Mesendoderm (in vitro differentiated cells): ENCODE measurements at regions not wholly inside any gene's neighbourhood (a gene's known extent, or its start where the extent isn't known, plus 50 kb on each side); places are given as distances from the start of the nearest gene placed in this dataset.

ENCODE experiments used
- DNase-seq: peaks from one replicate; pipeline ENCODE4 v3.0.0; 2013
- H2AK5ac ChIP-seq: 2 replicates; pipeline ENCODE4 v1.6.1; 2013; ENCODE audit warnings: low read length, inconsistent platforms
- H2BK120ac ChIP-seq: 2 replicates; pipeline ENCODE4 v1.6.1; 2013; ENCODE audit warnings: low read depth, mild to moderate bottlenecking, low read length, moderate library complexity, mixed read lengths
- H2BK15ac ChIP-seq: replicated peaks from 2 replicates; pipeline ENCODE4 v1.6.1; 2013; ENCODE audit warnings: low read depth, mild to moderate bottlenecking, moderate library complexity
- H2BK5ac ChIP-seq: 2 replicates; pipeline ENCODE4 v1.6.1; 2013; ENCODE audit warnings: low read length, inconsistent platforms
- H3K18ac ChIP-seq: 2 replicates; pipeline ENCODE4 v1.6.1; 2013; ENCODE audit warnings: mild to moderate bottlenecking, low read length, mixed read lengths
- H3K23ac ChIP-seq: one replicate; pipeline ENCODE4 v1.6.1; 2013; ENCODE audit warnings: low read length
- H3K27ac ChIP-seq: 2 replicates; pipeline ENCODE4 v1.5.1; 2013; ENCODE audit warnings: low read depth, mild to moderate bottlenecking, inconsistent platforms, low read length, moderate library complexity
- H3K27me3 ChIP-seq: 2 replicates; pipeline ENCODE4 v1.6.1; 2013; ENCODE audit warnings: low read length, control low read depth, mild to moderate bottlenecking, inconsistent platforms; ENCODE audit not compliant: insufficient read depth, poor library complexity
- H3K36me3 ChIP-seq: 2 replicates; pipeline ENCODE4 v1.6.1; 2013; ENCODE audit warnings: low read length, inconsistent platforms; ENCODE audit not compliant: control insufficient read depth, insufficient read depth
- H3K4ac ChIP-seq: one replicate; pipeline ENCODE4 v1.6.1; 2013; ENCODE audit warnings: low read depth, mild to moderate bottlenecking, low read length, moderate library complexity
- H3K4me1 ChIP-seq: 2 replicates; pipeline ENCODE4 v1.6.1; 2013; ENCODE audit warnings: low read depth, low read length, inconsistent platforms; ENCODE audit not compliant: control insufficient read depth
- H3K4me2 ChIP-seq: 2 replicates; pipeline ENCODE4 v1.6.1; 2013; ENCODE audit warnings: low read length
- H3K4me3 ChIP-seq: 2 replicates; pipeline ENCODE4 v1.5.1; 2013; ENCODE audit warnings: mild to moderate bottlenecking, low read length
- H3K56ac ChIP-seq: one replicate; pipeline ENCODE4 v1.6.1; 2013; ENCODE audit warnings: low read length
- H3K79me1 ChIP-seq: 2 replicates; pipeline ENCODE4 v1.6.1; 2013; ENCODE audit warnings: low read length, inconsistent platforms
- H3K79me2 ChIP-seq: 2 replicates; pipeline ENCODE4 v1.6.1; 2013; ENCODE audit warnings: mild to moderate bottlenecking, low read length; ENCODE audit not compliant: control insufficient read depth, insufficient read depth
- H3K9ac ChIP-seq: 2 replicates; pipeline ENCODE4 v1.6.1; 2013; ENCODE audit warnings: low read length, inconsistent platforms
- H4K5ac ChIP-seq: one replicate; pipeline ENCODE4 v1.6.1; 2013; ENCODE audit warnings: low read length
- H4K8ac ChIP-seq: one replicate; pipeline ENCODE4 v1.6.1; 2013; ENCODE audit warnings: low read depth, mild to moderate bottlenecking, control low read depth, low read length, moderate library complexity
- WGBS: extraction: QIAGEN DNeasy Blood & Tissue Kit; methylation state at CpG from one replicate; pipeline ENCODE4 v1.1.7; 2013; ENCODE audit warnings: low lambda C conversion rate, missing lambda C conversion rate; ENCODE audit not compliant: insufficient coverage; ENCODE audit errors: extremely low coverage; 5-methylcytosine and 5-hydroxymethylcytosine counted together

DNA sequence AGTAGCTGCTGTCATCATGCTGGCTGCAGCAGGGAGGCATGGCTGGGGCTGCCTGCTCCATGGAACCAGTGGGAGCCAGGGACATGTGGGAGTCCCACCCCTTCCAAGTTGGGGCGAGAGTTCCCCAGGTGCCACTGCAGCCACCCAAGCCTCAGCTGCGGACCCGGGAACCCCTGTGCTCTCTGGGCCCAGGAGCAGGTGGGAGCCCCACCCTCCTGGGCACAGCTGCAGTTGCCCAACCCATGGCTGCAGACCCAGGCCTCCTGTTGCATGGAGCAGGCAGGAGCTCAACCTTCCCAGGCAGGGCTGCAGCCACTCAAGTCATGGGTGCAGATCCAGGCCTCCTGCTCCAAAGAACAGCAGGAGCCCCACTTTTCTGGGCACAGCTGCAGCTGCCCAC, 274.2 kb upstream of the KCNJ16 start:
- no CpG with 5 or more reads among the region's 3 CpGs for WGBS
- H3K56ac ChIP-seq: no peak overlapping the region
- no peak overlapping the region for H3K4ac ChIP-seq
- no peaks in the 10 kb centered on the region for H3K27me3 ChIP-seq
- no peak overlapping the region for H3K27ac ChIP-seq
- no peaks in the 10 kb centered on the region for H3K36me3 ChIP-seq
- no peaks in the 10 kb centered on the region for H3K4me1 ChIP-seq
- H3K18ac ChIP-seq: no peak overlapping the region
- H2AK5ac ChIP-seq: no peak overlapping the region
- H3K79me2 ChIP-seq: no peaks in the 10 kb centered on the region
- H2BK5ac ChIP-seq: no peak overlapping the region
- no peak overlapping the region for H3K9ac ChIP-seq
- no peak overlapping the region for H2BK15ac ChIP-seq
- DNase-seq: no peak
- H4K8ac ChIP-seq: no peak overlapping the region
- H4K5ac ChIP-seq: no peak overlapping the region
- H3K79me1 ChIP-seq: no peaks in the 10 kb centered on the region
- no peak overlapping the region for H3K4me2 ChIP-seq
- H3K23ac ChIP-seq: no peak overlapping the region
- no peak overlapping the region for H2BK120ac ChIP-seq
- H3K4me3 ChIP-seq: no peak overlapping the region

- H3K27me3 ChIP-seq: no peaks in the 10 kb centered on the region
- H3K4me3 ChIP-seq: no peak overlapping the region
- H3K18ac ChIP-seq: no peak overlapping the region
- H2BK120ac ChIP-seq: no peak overlapping the region
- H3K79me2 ChIP-seq: no peaks in the 10 kb centered on the region
- no peak overlapping the region for H2AK5ac ChIP-seq
- no peak overlapping the region for H3K4me2 ChIP-seq
- WGBS: no CpG with 5 or more reads among the region's 3 CpGs
- no peaks in the 10 kb centered on the region for H3K4me1 ChIP-seq
- no peak overlapping the region for H3K9ac ChIP-seq
- no peak overlapping the region for H3K4ac ChIP-seq
- no peak for DNase-seq
- no peaks in the 10 kb centered on the region for H3K79me1 ChIP-seq
- no peak overlapping the region for H3K27ac ChIP-seq
- no peak overlapping the region for H3K56ac ChIP-seq
- H2BK5ac ChIP-seq: no peak overlapping the region
- H4K8ac ChIP-seq: no peak overlapping the region
- no peak overlapping the region for H3K23ac ChIP-seq
- no peak overlapping the region for H4K5ac ChIP-seq
- no peaks in the 10 kb centered on the region for H3K36me3 ChIP-seq
- H2BK15ac ChIP-seq: no peak overlapping the region
Measured at GRCh38 chr17:69801368-69801767, 273.7 kb upstream of the KCNJ16 start.

- Histone ChIP-seq H2BK5ac (no peak overlapping the region), H3K4me2 (no peak overlapping the region), H2BK15ac (no peak overlapping the region), H3K56ac (no peak overlapping the region), H3K4me3 (no peak overlapping the region), H3K23ac (no peak overlapping the region), H2BK120ac (no peak overlapping the region), H3K27me3 (no peaks in the 10 kb centered on the region), H2AK5ac (no peak overlapping the region), H3K18ac (no peak overlapping the region), H3K79me1 (no peaks in the 10 kb centered on the region), H3K27ac (no peak overlapping the region), H3K4me1 (no peaks in the 10 kb centered on the region), H3K9ac (no peak overlapping the region), H3K36me3 (no peaks in the 10 kb centered on the region), H4K8ac (no peak overlapping the region), H3K79me2 (no peaks in the 10 kb centered on the region), H3K4ac (no peak overlapping the region), H4K5ac (no peak overlapping the region)
- WGBS: no CpG with 5 or more reads among the region's 5 CpGs
- DNase-seq: peak; percentile 55
Measured at GRCh38 chr17:69802045-69802740, 272.8 kb upstream of the KCNJ16 start.

GRCh38 chr17:69809331-69809730, 265.7 kb upstream of the KCNJ16 start:
- no peak overlapping the region for H3K23ac ChIP-seq
- no peaks in the 10 kb centered on the region for H3K27me3 ChIP-seq
- no peak for DNase-seq
- H3K4me1 ChIP-seq: no peaks in the 10 kb centered on the region
- H3K79me2 ChIP-seq: no peaks in the 10 kb centered on the region
- no peak overlapping the region for H4K8ac ChIP-seq
- no peak overlapping the region for H3K18ac ChIP-seq
- no peak overlapping the region for H3K4me2 ChIP-seq
- whole genome bisulfite sequencing: no CpG with 5 or more reads among the region's 1 CpG
- no peak overlapping the region for H3K27ac ChIP-seq
- no peak overlapping the region for H2BK15ac ChIP-seq
- H2AK5ac ChIP-seq: no peak overlapping the region
- H3K36me3 ChIP-seq: no peaks in the 10 kb centered on the region
- H3K56ac ChIP-seq: no peak overlapping the region
- H4K5ac ChIP-seq: no peak overlapping the region
- no peak overlapping the region for H3K4ac ChIP-seq
- H3K9ac ChIP-seq: no peak overlapping the region
- no peaks in the 10 kb centered on the region for H3K79me1 ChIP-seq
- H2BK5ac ChIP-seq: no peak overlapping the region
- H2BK120ac ChIP-seq: no peak overlapping the region
- no peak overlapping the region for H3K4me3 ChIP-seq

- no peak overlapping the region for H4K8ac ChIP-seq
- H3K4me2 ChIP-seq: no peak overlapping the region
- H3K9ac ChIP-seq: no peak overlapping the region
- H4K5ac ChIP-seq: no peak overlapping the region
- H3K18ac ChIP-seq: no peak overlapping the region
- no peak overlapping the region for H3K23ac ChIP-seq
- no CpG with 5 or more reads among the region's 6 CpGs for WGBS
- H3K4me1 ChIP-seq: no peaks in the 10 kb centered on the region
- DNase-seq: no peak
- no peaks in the 10 kb centered on the region for H3K27me3 ChIP-seq
- no peak overlapping the region for H3K27ac ChIP-seq
- H2BK5ac ChIP-seq: no peak overlapping the region
- no peaks in the 10 kb centered on the region for H3K36me3 ChIP-seq
- no peak overlapping the region for H2BK120ac ChIP-seq
- H3K79me1 ChIP-seq: no peaks in the 10 kb centered on the region
- H3K4me3 ChIP-seq: no peak overlapping the region
- H3K56ac ChIP-seq: no peak overlapping the region
- no peak overlapping the region for H2AK5ac ChIP-seq
- H3K79me2 ChIP-seq: no peaks in the 10 kb centered on the region
- no peak overlapping the region for H2BK15ac ChIP-seq
- no peak overlapping the region for H3K4ac ChIP-seq
Measured at GRCh38 chr17:69810326-69810965, 264.6 kb upstream of the KCNJ16 start.
